SK-MEL-5 (cell line): ENCODE measurements at regions not wholly inside any gene's neighbourhood (a gene's known extent, or its start where the extent isn't known, plus 50 kb on each side); places are given as distances from the start of the nearest gene placed in this dataset.
A peak's percentile ranks its signal among the peaks of the same experiment; 100 is the strongest.

Experiments
- DNase-seq: peaks from one replicate; pipeline ENCODE4 v3.0.0-alpha.2; 2016; ENCODE audit warnings: low read depth, low spot score
- in situ Hi-C: cut with HindIII; loops from 2 replicates; pipeline ENCODE4 v1.10.0; 2016; ENCODE audit warnings: low sequenced_read_pairs, high pct_unique_total_duplicates, low pct_unique_long_range_greater_than_20kb

GRCh38 chr13:33937373-33938098 lies 119.6 kb downstream of the RFC3 start:
- DNase-seq = peak; percentile 63
- in situ Hi-C loops = no loop called here

GRCh38 chr13:33940256-33940655 lies 122.3 kb downstream of the RFC3 start:
- in situ Hi-C loops = no loop called here
- no peak for DNase-seq

GRCh38 chr13:33940898-33941297 lies 122.9 kb downstream of the RFC3 start:
- in situ Hi-C loops = no loop called here
- DNase-seq = no peak

GRCh38 chr13:33945477-33945876 lies 127.5 kb downstream of the RFC3 start:
- no peak for DNase-seq
- in situ Hi-C loops = no loop called here

- in situ Hi-C loops = no loop called here
- no peak for DNase-seq
Observed at GRCh38 chr13:33953203-33953602, 135.3 kb downstream of the RFC3 start.

- in situ Hi-C loops = no loop called here
- DNase-seq = no peak
Observed at GRCh38 chr13:33953781-33954180, 135.8 kb downstream of the RFC3 start.

- in situ Hi-C loops = no loop called here
- DNase-seq = no peak
Observed at GRCh38 chr13:33956346-33956745, 138.4 kb downstream of the RFC3 start.

GRCh38 chr13:33957497-33957905 lies 139.6 kb downstream of the RFC3 start:
- in situ Hi-C loops = no loop called here
- DNase-seq = no peak

- no peak for DNase-seq
- in situ Hi-C loops = no loop called here
Observed at GRCh38 chr13:33958964-33959363, 141.0 kb downstream of the RFC3 start.

GRCh38 chr13:33963134-33963533 lies 145.2 kb downstream of the RFC3 start:
- no peak for DNase-seq
- in situ Hi-C loops = no loop called here

- no peak for DNase-seq
- in situ Hi-C loops = no loop called here
Observed at GRCh38 chr13:33963895-33964294, 145.9 kb downstream of the RFC3 start.

- in situ Hi-C loops = no loop called here
- no peak for DNase-seq
Observed at GRCh38 chr13:33968520-33969507, 150.9 kb downstream of the RFC3 start.

- in situ Hi-C loops = no loop called here
Observed at GRCh38 chr13:33970746-33971561, 153.0 kb downstream of the RFC3 start.

GRCh38 chr13:33971562-33971819 lies 153.5 kb downstream of the RFC3 start:
- in situ Hi-C loops = no loop called here
- DNase-seq = no peak

More at GRCh38 chr13:33970746-33971561, 153.0 kb downstream of the RFC3 start:
- no peak for DNase-seq

- DNase-seq = no peak
Observed at GRCh38 chr13:33973194-33973593, 155.2 kb downstream of the RFC3 start.

GRCh38 chr13:33976965-33977364 lies 159.0 kb downstream of the RFC3 start:
- in situ Hi-C loops = no loop called here
- DNase-seq = no peak

More at GRCh38 chr13:33973194-33973593, 155.2 kb downstream of the RFC3 start:
- in situ Hi-C loops = no loop called here

GRCh38 chr13:33978653-33979052 lies 160.7 kb downstream of the RFC3 start:
- in situ Hi-C loops = no loop called here
- no peak for DNase-seq

- no peak for DNase-seq
- in situ Hi-C loops = no loop called here
Observed at GRCh38 chr13:33992881-33993336, 175.0 kb downstream of the RFC3 start.
